ENCODE measurements at regions not wholly inside any gene's neighbourhood (a gene's known extent, or its start where the extent isn't known, plus 50 kb on each side); places are given as distances from the start of the nearest gene placed in this dataset.

- H3K27ac ChIP-seq: no peak overlapping the region
- TF ChIP-seq CTCF (IDR thresholded peaks at IDR 0.05) (no peak), ZFX (IDR thresholded peaks at IDR 0.05; ENCODE audit: borderline replicate concordance) (no peak)
Observed at GRCh38 chr2:177331466-177331997, 61.0 kb upstream of the AGPS start.

- no peak overlapping the region for H3K27ac ChIP-seq
- TF ChIP-seq ZFX (IDR thresholded peaks at IDR 0.05; ENCODE audit: borderline replicate concordance) (no peak), CTCF (IDR thresholded peaks at IDR 0.05) (peak; percentile 56)
Observed at GRCh38 chr2:177332026-177332991, 60.3 kb upstream of the AGPS start.

GRCh38 chr2:177332992-177333388 is 59.6 kb upstream of the AGPS start:
- no peak overlapping the region for H3K27ac ChIP-seq

GRCh38 chr2:177334940-177335543 is 57.5 kb upstream of the AGPS start:
- no peak overlapping the region for H3K27ac ChIP-seq
- TF ChIP-seq ZFX (IDR thresholded peaks at IDR 0.05; ENCODE audit: borderline replicate concordance) (no peak), CTCF (IDR thresholded peaks at IDR 0.05) (peak; percentile 80)

More at GRCh38 chr2:177332992-177333388, 59.6 kb upstream of the AGPS start:
- TF ChIP-seq ZFX (IDR thresholded peaks at IDR 0.05; ENCODE audit: borderline replicate concordance): no peak

GRCh38 chr2:177335917-177336450 is 56.6 kb upstream of the AGPS start:
- TF ChIP-seq ZFX (IDR thresholded peaks at IDR 0.05; ENCODE audit: borderline replicate concordance) (no peak), CTCF (IDR thresholded peaks at IDR 0.05) (no peak)
- no peak overlapping the region for H3K27ac ChIP-seq

GRCh38 chr2:177338177-177338721 is 54.3 kb upstream of the AGPS start:
- TF ChIP-seq CTCF (IDR thresholded peaks at IDR 0.05): no peak
- no peak for TF ChIP-seq ZFX (IDR thresholded peaks at IDR 0.05; ENCODE audit: borderline replicate concordance)
- H3K27ac ChIP-seq: no peak overlapping the region

GRCh38 chr2:177340158-177340557 is 52.4 kb upstream of the AGPS start:
- TF ChIP-seq ZFX (IDR thresholded peaks at IDR 0.05; ENCODE audit: borderline replicate concordance) (no peak), CTCF (IDR thresholded peaks at IDR 0.05) (no peak)
- H3K27ac ChIP-seq: no peak overlapping the region

All from 22Rv1 (cell line).